Activated CD4-positive, alpha-beta T cell treated with anti-CD3 and anti-CD28 coated beads, Interleukin-2, Interleukin-4, amounts not matched to agents 100 ng/mL and 50 ng/mL, durations not matched to agents 16 hours and 8 hours (primary cell): ENCODE measurements at regions not wholly inside any gene's neighbourhood (a gene's known extent, or its start where the extent isn't known, plus 50 kb on each side); places are given as distances from the start of the nearest gene placed in this dataset.

Source experiments
- DNase-seq: peaks from one replicate; pipeline ENCODE4 v3.0.0-alpha.2; 2020; ENCODE audit warnings: low spot score

DNA sequence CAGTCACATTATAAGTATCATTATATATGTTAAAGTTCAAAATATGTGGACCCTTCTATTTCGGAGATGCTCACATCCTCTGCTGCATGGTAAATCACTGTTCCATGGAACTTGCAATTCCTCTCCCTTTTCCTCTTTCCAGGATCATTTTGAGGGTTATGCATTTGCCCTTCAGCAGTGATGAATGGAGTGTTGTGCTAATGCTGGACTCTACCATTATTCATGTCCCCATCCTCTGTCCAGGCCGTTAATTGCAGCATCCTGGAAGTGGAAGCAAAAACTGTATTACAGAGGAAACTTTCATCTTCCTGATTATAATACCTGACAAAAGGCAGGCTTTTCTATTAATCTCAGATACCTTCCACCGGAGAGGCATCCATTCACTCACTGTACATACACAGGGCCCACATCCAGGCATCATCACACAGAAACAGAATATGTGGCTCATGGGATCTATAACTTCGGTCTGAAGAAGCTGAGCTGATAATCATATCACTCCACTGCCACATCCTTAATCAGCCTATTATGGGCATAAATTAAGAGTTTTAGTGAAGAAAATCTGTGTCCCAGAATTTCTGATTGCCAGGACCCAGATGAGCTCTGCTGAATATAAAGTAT lies 65.0 kb upstream of the ACO1 start:
- DNase-seq: no peak

DNA sequence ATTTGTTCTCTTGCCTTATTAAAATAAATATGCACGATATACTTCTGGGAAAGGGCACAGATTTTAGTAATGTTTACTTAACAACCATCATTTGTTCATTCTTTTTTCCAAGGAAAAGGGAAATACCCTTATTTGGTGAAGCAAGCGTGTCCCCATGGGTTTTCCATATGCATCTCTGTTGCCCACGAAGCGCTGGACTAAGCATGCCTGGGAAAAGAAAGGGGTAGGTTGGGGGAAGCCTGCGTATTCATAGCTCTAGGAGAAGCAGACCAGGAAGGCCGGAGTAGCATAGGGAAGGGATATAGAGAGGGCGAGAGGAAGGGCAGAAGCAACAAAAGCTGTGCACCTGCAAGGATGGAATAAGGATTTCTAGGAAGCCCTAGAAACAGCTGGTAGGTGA lies 61.8 kb upstream of the ACO1 start:
- no peak for DNase-seq

DNA sequence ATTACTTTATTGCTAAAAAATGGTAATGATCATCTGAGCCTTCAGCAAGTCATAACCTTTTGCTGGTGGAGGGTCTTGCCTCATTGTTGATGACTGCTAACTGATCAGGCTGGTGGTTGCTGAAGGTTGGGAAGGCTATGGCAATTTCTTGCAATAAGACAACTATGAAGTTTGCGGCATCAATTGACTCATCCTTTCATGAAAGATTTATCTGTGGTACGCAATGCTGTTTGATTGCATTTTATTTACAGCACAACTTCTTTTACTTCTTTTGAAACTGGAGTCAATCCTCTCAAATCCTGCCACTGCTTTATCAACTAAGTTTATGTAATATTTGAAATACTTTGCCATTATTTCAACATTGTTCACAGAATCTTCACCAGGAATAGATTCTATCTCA lies 58.3 kb upstream of the ACO1 start:
- no peak for DNase-seq

DNA sequence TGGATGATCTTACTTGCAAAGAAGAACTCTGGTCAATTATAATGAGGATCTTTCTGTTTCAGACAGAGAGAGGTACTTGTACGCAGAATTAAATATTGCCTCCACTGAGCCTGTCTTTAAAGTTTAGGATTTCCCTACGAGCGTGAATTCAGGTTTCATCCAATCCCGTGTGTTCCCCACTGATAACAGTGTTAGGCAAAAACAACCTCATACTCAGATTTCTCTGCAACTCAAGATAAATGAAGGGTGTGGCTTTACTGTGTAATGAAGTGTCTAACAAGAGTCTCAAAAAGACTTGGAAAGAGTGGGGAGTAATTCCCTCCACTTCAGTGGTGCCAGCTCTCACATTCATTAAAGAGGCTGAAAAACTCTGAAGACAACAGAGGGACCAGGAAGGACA lies 53.2 kb upstream of the ACO1 start:
- no peak for DNase-seq

DNA sequence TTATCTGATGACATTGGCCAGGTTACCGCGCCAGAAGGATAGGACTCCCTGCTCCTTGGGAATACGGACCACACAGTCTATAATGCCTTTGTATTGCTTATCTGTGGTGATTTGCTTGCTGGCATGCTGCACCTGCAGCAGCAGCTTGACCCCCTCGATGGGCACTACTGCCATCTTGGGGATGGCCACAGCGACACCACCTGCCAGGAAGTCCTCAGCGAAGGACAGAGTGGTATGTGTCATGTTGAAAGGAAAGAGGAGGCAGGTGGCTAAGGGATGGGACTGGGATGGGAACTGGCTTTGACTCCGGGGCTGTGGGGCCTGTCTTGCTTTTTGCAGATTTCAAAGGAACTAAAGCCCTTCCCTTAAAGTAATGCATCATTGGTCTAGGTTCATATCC lies 50.3 kb upstream of the ACO1 start:
- no peak for DNase-seq
